Erythroblast (primary cell): ENCODE measurements at regions not wholly inside any gene's neighbourhood (a gene's known extent, or its start where the extent isn't known, plus 50 kb on each side); places are given as distances from the start of the nearest gene placed in this dataset.

Experiments used
- DNase-seq, 2 experiments: peaks; one replicate each; lab custom pipeline; 2025; lab: John Stamatoyannopoulos, UW
- GATA1 ChIP-seq: IDR thresholded peaks from 2 replicates; pipeline ENCODE4 v1.6.1; 2011; ENCODE audit warnings: low read depth, mild to moderate bottlenecking, control low read depth, low read length, moderate library complexity
- POLR2A ChIP-seq: IDR thresholded peaks from 2 replicates; pipeline ENCODE4 v1.6.1; 2011; ENCODE audit warnings: mild to moderate bottlenecking, low read length

DNA sequence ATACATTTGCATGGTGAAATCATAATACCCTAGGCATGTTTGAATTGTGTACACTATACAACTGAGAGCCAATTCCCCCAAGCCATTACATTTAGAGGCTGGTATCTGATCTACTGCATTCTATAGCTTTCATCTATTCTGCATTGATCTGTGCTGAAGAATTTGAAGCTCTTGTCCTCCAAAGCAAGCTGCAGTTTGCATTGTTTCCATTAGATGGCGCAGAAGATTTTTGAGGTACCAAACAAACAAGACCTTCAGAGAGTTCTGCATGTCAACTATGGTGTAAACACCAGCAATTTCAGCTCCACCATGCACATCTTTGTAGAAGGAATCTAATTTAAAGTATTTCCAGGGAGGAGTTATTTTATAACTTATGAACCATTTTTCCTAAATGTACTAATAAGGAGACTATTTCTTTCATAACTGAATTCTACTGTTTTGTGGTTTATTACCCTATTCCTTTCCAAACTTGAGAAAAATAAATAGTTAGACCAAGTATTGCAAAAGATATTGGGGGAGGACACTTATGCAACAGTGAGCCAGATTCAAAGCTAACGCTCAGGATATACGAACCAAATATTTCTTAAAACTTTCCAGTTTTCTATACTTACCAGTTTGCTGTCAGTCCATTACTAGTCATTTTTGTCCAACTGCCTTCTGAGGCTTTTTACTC, 761.8 kb upstream of the ACVR2A start:
- peak; percentile 43 to 64 for DNase-seq
- TF ChIP-seq GATA1 (no peak), POLR2A (no peak)

DNA sequence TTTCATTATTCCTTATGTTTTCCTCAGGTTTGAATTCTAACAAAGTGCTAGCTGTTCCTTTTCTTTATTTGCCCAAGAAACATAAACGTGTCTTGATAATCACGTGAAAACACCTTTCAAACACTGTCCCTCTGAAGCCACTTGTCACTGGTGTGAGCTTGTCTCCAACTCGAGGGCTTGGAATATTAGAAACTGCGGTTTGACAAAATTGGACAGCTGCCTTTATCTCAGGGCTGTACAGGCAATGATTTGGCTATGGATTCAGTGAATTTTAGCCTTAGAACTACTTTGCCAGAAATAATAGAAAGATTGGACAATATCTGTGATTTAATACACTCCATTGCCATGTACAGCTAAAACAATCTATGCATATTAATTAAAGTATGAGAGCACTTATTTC, 763.0 kb upstream of the ACVR2A start:
- no peak for TF ChIP-seq GATA1
- TF ChIP-seq POLR2A: no peak

DNA sequence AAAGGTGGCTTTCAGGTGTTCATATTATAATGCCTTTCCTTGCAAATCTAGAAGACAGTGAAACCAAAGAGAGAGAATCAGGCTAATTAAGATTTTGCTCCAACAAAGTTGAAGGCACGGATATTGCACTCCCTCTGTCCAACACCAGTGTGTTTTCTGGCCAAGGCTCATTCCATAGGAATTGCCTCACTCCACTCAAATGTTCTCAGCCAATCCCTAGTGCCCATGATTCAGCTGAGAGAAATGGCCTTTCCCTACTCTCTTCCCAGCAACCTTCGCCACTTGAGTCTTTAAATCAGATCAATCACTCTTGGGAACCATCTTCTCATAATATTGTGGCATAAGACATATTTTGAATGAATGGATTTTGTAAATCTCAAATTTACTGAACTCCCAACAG, 768.2 kb upstream of the ACVR2A start:
- no peak for DNase-seq
- no peak for TF ChIP-seq POLR2A
- TF ChIP-seq GATA1: no peak

More for the DNA sequence above, 763.0 kb upstream of the ACVR2A start:
- DNase-seq: no peak

DNA sequence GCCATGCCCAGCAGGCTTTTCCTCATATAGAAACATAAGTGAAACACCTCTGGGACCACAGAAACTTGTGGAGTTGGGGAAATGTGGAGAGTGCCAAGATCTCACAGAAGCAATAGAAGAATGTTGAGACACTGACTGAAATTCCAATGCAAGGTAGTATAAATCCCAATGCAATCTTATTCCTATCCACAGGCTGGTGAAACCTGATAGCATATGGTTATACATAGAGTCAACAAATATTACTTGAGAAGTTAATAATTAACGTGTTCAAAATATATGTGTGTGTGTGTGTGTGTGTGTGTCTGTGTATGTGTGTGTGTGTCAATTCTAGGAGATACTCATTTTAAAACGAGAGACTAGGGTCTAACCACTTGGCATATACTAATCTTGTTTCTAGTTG, 776.8 kb upstream of the ACVR2A start:
- TF ChIP-seq POLR2A (no peak), GATA1 (no peak)
- DNase-seq: no peak

DNA sequence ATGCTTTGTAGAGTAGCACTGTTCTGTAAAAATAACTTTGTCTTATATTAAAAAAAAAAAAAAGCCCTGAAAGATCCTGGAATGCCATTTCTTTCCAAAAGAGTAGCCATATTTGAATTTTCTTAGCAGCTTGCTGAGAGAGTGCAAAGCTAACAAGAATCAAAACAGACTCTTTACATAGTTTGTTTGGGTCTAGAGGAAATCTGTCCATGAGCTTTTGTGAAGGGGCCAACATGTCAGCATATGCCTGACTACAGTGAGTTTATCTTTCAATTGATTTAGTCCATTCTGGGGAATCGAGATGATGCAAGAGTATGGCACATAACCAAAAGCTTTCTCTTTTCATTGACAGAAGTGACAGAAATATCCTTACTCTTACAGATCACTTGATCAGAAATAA, 777.7 kb upstream of the ACVR2A start:
- no peak for TF ChIP-seq GATA1
- TF ChIP-seq POLR2A: no peak
- no peak for DNase-seq

DNA sequence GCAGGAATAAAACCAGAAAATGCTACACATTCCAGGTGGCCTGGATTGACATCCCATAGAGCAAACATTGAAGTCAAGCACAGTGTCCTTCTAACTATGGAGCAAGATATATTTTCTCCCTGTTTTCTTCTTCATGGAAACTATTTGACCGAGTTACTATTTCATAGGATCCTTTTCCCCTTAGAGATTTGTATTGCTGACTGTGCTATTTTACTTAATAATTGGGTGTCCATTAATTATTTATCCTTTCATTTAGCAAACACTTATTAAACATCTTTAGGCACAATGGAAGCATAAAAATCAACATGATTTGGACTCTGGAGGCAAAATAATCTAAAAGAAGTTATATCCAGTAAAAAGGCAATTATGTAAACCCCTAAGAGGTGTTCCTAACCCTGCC, 782.8 kb upstream of the ACVR2A start:
- TF ChIP-seq GATA1 (no peak), POLR2A (no peak)
- no peak for DNase-seq

DNA sequence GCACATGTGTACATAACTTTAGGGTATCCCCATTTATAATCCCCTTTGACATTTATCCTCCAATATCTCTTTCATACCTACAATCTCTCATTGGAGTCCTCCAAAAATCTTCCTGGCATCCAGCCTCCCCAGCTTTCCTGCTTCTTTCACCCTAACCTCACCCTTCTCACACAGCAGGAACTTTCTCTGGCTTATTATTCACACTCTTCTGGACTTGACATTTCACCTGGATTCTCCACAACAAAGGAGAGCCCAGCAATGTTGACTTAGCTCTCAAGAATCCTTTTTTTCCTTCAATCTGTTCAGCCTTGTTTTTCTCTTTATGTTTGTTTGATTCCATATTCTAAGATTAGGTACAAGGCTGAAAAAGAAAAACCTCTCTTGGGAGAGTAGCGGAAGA, 783.6 kb upstream of the ACVR2A start:
- TF ChIP-seq GATA1 (no peak), POLR2A (no peak)
- no peak for DNase-seq

DNA sequence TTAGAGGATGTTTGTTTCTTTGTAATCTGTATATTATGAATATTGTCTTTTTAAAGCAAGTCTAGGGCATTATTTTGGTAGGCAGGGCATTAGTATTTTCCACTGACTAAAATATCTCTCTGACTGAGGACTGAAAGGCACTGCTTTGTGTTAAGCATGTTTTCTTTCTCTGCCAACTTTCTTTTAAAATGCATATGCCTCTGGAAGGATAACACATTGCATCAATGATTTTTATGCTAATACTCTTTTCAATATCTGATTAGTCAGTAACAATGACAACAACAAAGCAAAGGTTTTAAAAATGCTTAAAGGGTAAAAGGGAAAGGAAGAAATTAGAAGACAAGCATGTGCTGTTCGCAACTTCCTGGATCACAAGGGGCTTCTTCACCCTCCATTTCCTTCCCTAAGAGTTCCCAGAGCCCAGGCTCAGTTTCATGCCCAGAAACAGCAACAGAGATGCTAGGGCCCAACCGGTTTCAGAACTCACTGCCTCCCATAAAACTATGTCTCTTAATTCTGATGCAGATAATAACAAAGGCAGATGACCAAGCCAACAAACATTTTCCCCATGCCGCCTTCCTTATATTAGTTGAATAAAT, 786.8 kb upstream of the ACVR2A start:
- no peak for DNase-seq
- no peak for TF ChIP-seq GATA1
- no peak for TF ChIP-seq POLR2A

DNA sequence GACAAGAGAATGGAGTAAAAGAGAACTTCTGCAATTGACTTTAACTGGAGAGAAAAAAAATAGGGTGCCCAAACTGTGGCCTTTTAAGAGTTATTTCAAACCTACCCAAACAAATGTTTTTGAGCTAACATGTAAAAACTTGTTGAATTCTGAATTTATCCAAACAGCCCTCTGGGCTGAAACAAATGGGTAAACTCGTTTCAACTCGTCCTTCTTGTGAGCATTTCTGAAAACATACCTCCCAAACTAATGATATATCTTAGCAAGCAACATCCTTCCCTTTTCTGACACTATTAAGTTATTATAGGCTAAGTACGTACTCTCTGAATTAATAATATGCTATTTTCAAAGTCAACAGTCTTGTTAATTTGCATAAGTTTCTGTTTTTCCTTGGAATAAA, 793.0 kb upstream of the ACVR2A start:
- TF ChIP-seq POLR2A (no peak), GATA1 (no peak)
- no peak for DNase-seq

DNA sequence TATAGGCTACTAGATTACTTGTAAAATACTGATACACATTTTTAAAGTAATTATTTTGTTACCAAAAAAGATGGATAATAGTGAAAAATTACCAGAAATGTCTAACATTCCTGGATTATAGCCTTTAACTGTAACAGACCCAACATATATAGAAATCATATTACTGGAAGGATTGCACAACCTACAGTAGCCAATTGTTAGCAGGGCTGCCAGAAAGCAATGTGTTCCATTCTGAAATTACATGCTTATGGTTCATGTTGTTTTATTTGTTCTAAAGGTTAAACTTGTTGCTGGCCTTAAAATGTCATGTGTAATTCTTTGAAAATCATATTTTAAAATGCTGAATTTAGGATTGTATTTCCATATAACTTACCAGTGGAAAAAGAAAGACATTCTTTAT, 793.6 kb upstream of the ACVR2A start:
- TF ChIP-seq GATA1: no peak
- no peak for TF ChIP-seq POLR2A
- DNase-seq: no peak

DNA sequence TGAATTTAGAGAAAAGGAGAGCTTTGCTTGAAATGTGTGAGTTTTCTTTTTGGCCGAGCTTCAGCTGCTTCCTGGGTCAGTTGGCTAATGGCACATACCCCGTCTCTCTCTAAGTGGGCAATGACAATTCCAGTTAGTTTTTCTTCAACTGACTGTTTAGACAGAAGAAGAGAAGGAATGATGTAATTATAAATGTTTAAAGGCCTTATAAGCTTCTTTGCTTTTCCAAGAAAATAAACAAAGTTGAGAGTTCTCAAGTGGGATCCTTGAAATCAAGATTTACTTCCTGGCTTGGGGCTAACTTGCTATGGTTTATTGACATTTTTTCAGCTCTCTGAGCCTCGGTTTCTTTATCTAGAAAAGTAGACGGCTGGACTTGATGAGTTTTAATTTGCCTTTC, 794.9 kb upstream of the ACVR2A start:
- no peak for TF ChIP-seq POLR2A
- no peak for TF ChIP-seq GATA1
- DNase-seq: no peak

DNA sequence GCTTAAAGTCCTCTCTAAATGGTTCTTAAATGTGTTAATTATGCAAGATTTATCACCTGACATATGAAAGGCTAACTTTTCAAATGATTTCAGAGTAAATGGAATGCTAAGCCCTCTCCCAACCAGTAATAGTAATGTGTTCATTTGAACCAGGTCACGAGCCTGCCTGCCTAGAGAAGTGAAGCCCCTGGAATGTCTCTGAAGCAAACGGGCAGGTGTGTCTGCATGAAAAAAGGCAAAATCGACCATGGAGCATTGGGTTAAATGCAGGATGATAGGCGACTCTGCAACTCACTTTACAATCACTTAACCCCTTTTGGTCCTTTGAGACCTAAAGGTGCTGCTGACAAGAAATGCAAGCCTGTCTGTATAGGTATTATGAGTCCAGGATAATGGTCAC, 798.4 kb upstream of the ACVR2A start:
- TF ChIP-seq POLR2A (no peak), GATA1 (no peak)
- no peak for DNase-seq

DNA sequence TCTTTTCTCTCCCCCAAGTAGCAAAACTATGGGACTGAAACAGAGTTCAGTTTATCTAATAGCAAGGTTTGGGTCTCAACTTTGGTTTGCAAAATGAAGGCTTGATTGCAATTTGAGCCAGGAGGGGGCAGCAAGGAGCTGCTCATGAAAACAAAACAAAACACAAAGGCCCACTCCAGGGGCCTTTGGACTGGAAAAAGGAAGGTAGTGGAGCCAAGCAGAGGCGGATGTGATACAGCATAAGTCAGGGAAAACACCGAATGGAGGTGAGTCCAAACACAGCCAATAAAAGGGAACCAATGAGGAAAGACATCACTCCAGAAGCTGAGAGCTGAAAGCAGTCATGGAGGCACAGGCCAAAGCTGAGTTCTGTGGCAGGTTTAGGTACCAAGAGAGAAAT, 799.7 kb upstream of the ACVR2A start:
- TF ChIP-seq POLR2A: no peak
- no peak for TF ChIP-seq GATA1
- DNase-seq: peak; percentile 7 to 43

DNA sequence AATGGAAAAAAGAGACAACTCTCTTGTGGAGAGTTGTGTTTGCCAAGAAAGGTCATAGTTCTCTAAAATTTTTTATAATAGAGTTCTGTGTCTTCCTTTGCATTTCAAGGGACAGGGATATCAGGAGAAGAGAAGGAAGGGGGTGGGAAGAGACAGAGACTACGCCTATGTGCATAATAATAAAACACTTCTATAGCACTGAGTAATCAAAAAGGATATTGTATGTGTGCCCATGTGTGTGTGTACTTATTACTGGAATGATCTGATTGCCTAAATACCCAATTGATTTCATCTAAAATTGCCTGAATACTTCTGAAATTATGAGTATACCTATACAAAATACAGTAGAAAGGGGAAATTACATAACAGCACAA, 803.7 kb upstream of the ACVR2A start:
- TF ChIP-seq POLR2A (no peak), GATA1 (no peak)

More for the DNA sequence above, 803.7 kb upstream of the ACVR2A start:
- no peak for DNase-seq
